GM12878 (cell line): ENCODE measurements at regions not wholly inside any gene's neighbourhood (a gene's known extent, or its start where the extent isn't known, plus 50 kb on each side); places are given as distances from the start of the nearest gene placed in this dataset.

ENCODE experiments used
- ATF7 ChIP-seq: fragments of 450-650 bp; IDR thresholded peaks from 2 replicates; pipeline ENCODE4 v1.6.1; 2016; ENCODE audit warnings: low read depth, mild to moderate bottlenecking
- CEBPB ChIP-seq, 2 experiments: fragments of 150-350 bp in 1 of 2; IDR thresholded peaks; 2 replicates each; pipeline ENCODE4 v1.6.1; 2012 to 2014; ENCODE audit warnings: low read depth in 2 of 2, low read length in 2 of 2, borderline replicate concordance in 1 of 2, inconsistent platforms in 1 of 2
- EZH2 ChIP-seq: IDR thresholded peaks from 2 replicates; pipeline ENCODE4 v1.6.1; 2012; ENCODE audit warnings: low read depth, mild to moderate bottlenecking, control low read depth, inconsistent platforms, low read length, borderline replicate concordance; ENCODE audit not compliant: control insufficient read depth
- MTA3 ChIP-seq: IDR thresholded peaks from 2 replicates; pipeline ENCODE4 v1.6.1; 2012; ENCODE audit warnings: low read length, inconsistent platforms, borderline replicate concordance
- POLR2A ChIP-seq: IDR thresholded peaks from 2 replicates; pipeline ENCODE4 v1.6.1; 2011; ENCODE audit warnings: low read depth, mild to moderate bottlenecking, low read length
- RELB ChIP-seq: fragments of 450-650 bp; IDR thresholded peaks from 2 replicates; pipeline ENCODE4 v1.6.1; 2017; ENCODE audit warnings: low read depth, mild to moderate bottlenecking, moderate library complexity
- SIN3A ChIP-seq: IDR thresholded peaks from 2 replicates; pipeline ENCODE4 v1.6.1; 2012; ENCODE audit warnings: low read depth, low read length, improper control_type of control experiment
- SMC3 ChIP-seq: IDR thresholded peaks from 2 replicates; pipeline ENCODE4 v1.6.1; 2011; ENCODE audit warnings: low read length, improper control_type of control experiment, borderline replicate concordance
- TAF1 ChIP-seq: IDR thresholded peaks from 2 replicates; pipeline ENCODE4 v1.6.1; 2011; ENCODE audit warnings: mild to moderate bottlenecking, low read depth, low read length, borderline replicate concordance

GRCh38 chr12:39499296-39499695 lies 56.4 kb upstream of the KIF21A start:
- TF ChIP-seq POLR2A (no peak), EZH2 (no peak), MTA3 (no peak), SMC3 (no peak), ATF7 (no peak), CEBPB (IDR thresholded peaks at IDR 0.05; ENCODE audit: borderline replicate concordance in 1 of 2, low read depth in 2 of 2, low read length in 2 of 2) (no peak), RELB (no peak), TAF1 (no peak), SIN3A (no peak)
